Endothelial cell (in vitro differentiated cells): ENCODE measurements at regions not wholly inside any gene's neighbourhood (a gene's known extent, or its start where the extent isn't known, plus 50 kb on each side); places are given as distances from the start of the nearest gene placed in this dataset.

Experiments used
- DNase-seq: peaks from one replicate; pipeline ENCODE4 v3.0.0; 2021; ENCODE audit warnings: low spot score
- H3K27ac Mint-ChIP-seq: one replicate; pipeline ENCODE4 v1.8.0; 2021; ENCODE audit warnings: mixed read lengths, inconsistent platforms; ENCODE audit not compliant: unreplicated experiment
- H3K27me3 Mint-ChIP-seq: one replicate; pipeline ENCODE4 v1.8.0; 2021; ENCODE audit warnings: mild to moderate bottlenecking, moderate library complexity, mixed read lengths, inconsistent platforms; ENCODE audit not compliant: unreplicated experiment
- H3K36me3 Mint-ChIP-seq: one replicate; pipeline ENCODE4 v1.8.0; 2021; ENCODE audit warnings: mild to moderate bottlenecking, low read depth, mixed read lengths, inconsistent platforms; ENCODE audit not compliant: unreplicated experiment
- H3K4me1 Mint-ChIP-seq: one replicate; pipeline ENCODE4 v1.8.0; 2021; ENCODE audit warnings: mild to moderate bottlenecking, mixed read lengths, inconsistent platforms; ENCODE audit not compliant: unreplicated experiment
- H3K4me3 Mint-ChIP-seq: one replicate; pipeline ENCODE4 v1.8.0; 2021; ENCODE audit warnings: mild to moderate bottlenecking, mixed read lengths, inconsistent platforms; ENCODE audit not compliant: unreplicated experiment
- H3K9me3 Mint-ChIP-seq: one replicate; pipeline ENCODE4 v1.8.0; 2021; ENCODE audit warnings: mixed read lengths, inconsistent platforms; ENCODE audit not compliant: unreplicated experiment
- CTCF ChIP-seq: fragments of 200-600 bp; sonication (generic); IDR thresholded peaks from one replicate; pipeline ENCODE4 v1.5.0; 2021; ENCODE audit warnings: antibody characterized with exemption; ENCODE audit not compliant: unreplicated experiment

GRCh38 chr5:93929131-93929530, 187.7 kb upstream of the POU5F2 start:
- no peak overlapping the region for H3K4me3 Mint-ChIP-seq
- no peaks in the 10 kb centered on the region for H3K9me3 Mint-ChIP-seq
- peaks cover 3% of the 10 kb centered on the region for H3K4me1 Mint-ChIP-seq
- TF ChIP-seq CTCF: no peak
- no peaks in the 10 kb centered on the region for H3K36me3 Mint-ChIP-seq
- H3K27ac Mint-ChIP-seq: no peak overlapping the region
- DNase-seq: no peak
- H3K27me3 Mint-ChIP-seq: no peaks in the 10 kb centered on the region

GRCh38 chr5:93926831-93927620, 185.6 kb upstream of the POU5F2 start:
- Mint-ChIP-seq H3K36me3 (no peaks in the 10 kb centered on the region), H3K4me1 (peaks cover 3% of the 10 kb centered on the region), H3K4me3 (no peak overlapping the region), H3K9me3 (no peaks in the 10 kb centered on the region), H3K27me3 (no peaks in the 10 kb centered on the region), H3K27ac (no peak overlapping the region)
- TF ChIP-seq CTCF: no peak
- DNase-seq: no peak

- no peak overlapping the region for H3K4me3 Mint-ChIP-seq
- peaks cover 3% of the 10 kb centered on the region for H3K4me1 Mint-ChIP-seq
- no peak overlapping the region for H3K27ac Mint-ChIP-seq
Observed at GRCh38 chr5:93925321-93925720, 183.9 kb upstream of the POU5F2 start.

GRCh38 chr5:93924628-93925027, 183.2 kb upstream of the POU5F2 start:
- Mint-ChIP-seq H3K4me1 (peaks cover 3% of the 10 kb centered on the region), H3K9me3 (no peaks in the 10 kb centered on the region), H3K36me3 (no peaks in the 10 kb centered on the region), H3K4me3 (no peak overlapping the region), H3K27ac (no peak overlapping the region), H3K27me3 (no peaks in the 10 kb centered on the region)
- TF ChIP-seq CTCF: no peak
- no peak for DNase-seq

More at GRCh38 chr5:93925321-93925720, 183.9 kb upstream of the POU5F2 start:
- Mint-ChIP-seq H3K9me3 (no peaks in the 10 kb centered on the region), H3K36me3 (no peaks in the 10 kb centered on the region), H3K27me3 (no peaks in the 10 kb centered on the region)
- no peak for DNase-seq
- TF ChIP-seq CTCF: no peak

GRCh38 chr5:93922551-93922950, 181.2 kb upstream of the POU5F2 start:
- no peak overlapping the region for H3K27ac Mint-ChIP-seq
- no peaks in the 10 kb centered on the region for H3K27me3 Mint-ChIP-seq
- no peaks in the 10 kb centered on the region for H3K36me3 Mint-ChIP-seq
- peaks cover 3% of the 10 kb centered on the region for H3K4me1 Mint-ChIP-seq
- no peak overlapping the region for H3K4me3 Mint-ChIP-seq
- no peak for TF ChIP-seq CTCF
- no peak for DNase-seq
- H3K9me3 Mint-ChIP-seq: no peaks in the 10 kb centered on the region
